PC-3 (cell line): ENCODE measurements at regions not wholly inside any gene's neighbourhood (a gene's known extent, or its start where the extent isn't known, plus 50 kb on each side); places are given as distances from the start of the nearest gene placed in this dataset.

Experiments
- ATAC-seq: fragments of 200-7000 bp; cut with Tn5 transposase; 2 replicates; pipeline ENCODE4 v1.9.1; 2020; ENCODE audit warnings: mild to moderate bottlenecking, moderate library complexity
- BruUV-seq: library from RNA; stranded (reverse); fragments of 400-500 nt; replicated peaks from 2 replicates; lab custom pipeline; 2021; lab: Mats Ljungman, UMichigan
- CTCF ChIA-PET: fragments of 300-600 bp; sonication (Branson Sonifier 250); formaldehyde crosslinking; loops from one replicate; lab custom pipeline; 2022; ENCODE audit warnings: antibody characterized with exemption; lab: Charles Lee
- POLR2A ChIA-PET: fragments of 300-600 bp; sonication (Branson Sonifier 250); formaldehyde crosslinking; loops from one replicate; lab custom pipeline; 2022; ENCODE audit warnings: antibody characterized with exemption; ENCODE audit not compliant: unreplicated experiment; lab: Charles Lee
- DNase-seq: peaks from one replicate; pipeline ENCODE4 v3.0.0-alpha.2; 2015
- H2AFZ ChIP-seq: fragments of 300-600 bp; sonication (generic); 2 replicates; pipeline ENCODE4 v1.6.0; 2016; ENCODE audit warnings: antibody characterized with exemption, low read length
- H3F3A ChIP-seq: fragments of 300-600 bp; sonication (generic); one replicate; pipeline ENCODE4 v1.6.0; 2017; ENCODE audit warnings: antibody characterized with exemption, low read length, control low read depth, mild to moderate bottlenecking; ENCODE audit not compliant: unreplicated experiment
- H3K27ac ChIP-seq: fragments of 300-600 bp; sonication (generic); 2 replicates; pipeline ENCODE4 v1.5.1; 2016; ENCODE audit warnings: mild to moderate bottlenecking, low read length
- H3K27me3 ChIP-seq: fragments of 300-600 bp; sonication (generic); 2 replicates; pipeline ENCODE4 v1.6.1; 2016; ENCODE audit warnings: low read length, mixed read lengths
- H3K36me3 ChIP-seq: fragments of 300-600 bp; sonication (generic); 2 replicates; pipeline ENCODE4 v1.6.1; 2016; ENCODE audit warnings: low read depth, mixed run types, low read length, mixed read lengths
- H3K4me1 ChIP-seq: fragments of 300-600 bp; sonication (generic); 2 replicates; pipeline ENCODE4 v1.5.1; 2016; ENCODE audit warnings: low read length; ENCODE audit not compliant: insufficient read depth
- H3K4me2 ChIP-seq: fragments of 300-600 bp; sonication (generic); 2 replicates; pipeline ENCODE4 v1.6.0; 2016; ENCODE audit warnings: low read length
- H3K4me3 ChIP-seq: fragments of 300-600 bp; sonication (generic); 2 replicates; pipeline ENCODE4 v1.5.1; 2016; ENCODE audit warnings: mild to moderate bottlenecking, low read length, mixed read lengths
- H3K79me2 ChIP-seq: fragments of 300-600 bp; sonication (generic); 2 replicates; pipeline ENCODE4 v1.6.1; 2017; ENCODE audit warnings: low read length, mixed read lengths
- H3K9ac ChIP-seq: fragments of 300-600 bp; sonication (generic); 2 replicates; pipeline ENCODE4 v1.6.0; 2016; ENCODE audit warnings: mild to moderate bottlenecking, low read length
- H3K9me2 ChIP-seq: fragments of 300-600 bp; sonication (generic); replicated peaks from 2 replicates; pipeline ENCODE4 v1.6.1; 2016; ENCODE audit warnings: mixed run types, low read length, mixed read lengths
- H3K9me3 ChIP-seq: fragments of 300-600 bp; sonication (generic); 2 replicates; pipeline ENCODE4 v1.6.1; 2016; ENCODE audit warnings: low read length, mixed read lengths
- H4K20me1 ChIP-seq: fragments of 300-600 bp; sonication (generic); 2 replicates; pipeline ENCODE4 v1.6.1; 2016; ENCODE audit warnings: low read length, mixed read lengths
- EZH2 ChIP-seq: fragments of 300-600 bp; sonication (generic); IDR thresholded peaks from one replicate; pipeline ENCODE4 v1.6.1; 2017; ENCODE audit warnings: antibody characterized with exemption, mild to moderate bottlenecking, low read length; ENCODE audit not compliant: unreplicated experiment
- EZH2phosphoT487 ChIP-seq: fragments of 300-600 bp; sonication (generic); IDR thresholded peaks from 2 replicates; pipeline ENCODE4 v1.6.1; 2018; ENCODE audit warnings: mild to moderate bottlenecking, antibody characterized with exemption, low read length, borderline replicate concordance
- intact Hi-C: fragments of 100-400 bp; cut with micrococcal nuclease; formaldehyde crosslinking; loops from 2 replicates; pipeline ENCODE4 v1.9.0; 2023
- TF ChIP-seq, protein P1 (sequence below): fragments of 300-600 bp; sonication (generic); conservative IDR thresholded peaks from 2 replicates; pipeline ENCODE4 v1.5.1; 2017; ENCODE audit warnings: antibody characterized with exemption, low read depth, mild to moderate bottlenecking, low read length

DNA sequence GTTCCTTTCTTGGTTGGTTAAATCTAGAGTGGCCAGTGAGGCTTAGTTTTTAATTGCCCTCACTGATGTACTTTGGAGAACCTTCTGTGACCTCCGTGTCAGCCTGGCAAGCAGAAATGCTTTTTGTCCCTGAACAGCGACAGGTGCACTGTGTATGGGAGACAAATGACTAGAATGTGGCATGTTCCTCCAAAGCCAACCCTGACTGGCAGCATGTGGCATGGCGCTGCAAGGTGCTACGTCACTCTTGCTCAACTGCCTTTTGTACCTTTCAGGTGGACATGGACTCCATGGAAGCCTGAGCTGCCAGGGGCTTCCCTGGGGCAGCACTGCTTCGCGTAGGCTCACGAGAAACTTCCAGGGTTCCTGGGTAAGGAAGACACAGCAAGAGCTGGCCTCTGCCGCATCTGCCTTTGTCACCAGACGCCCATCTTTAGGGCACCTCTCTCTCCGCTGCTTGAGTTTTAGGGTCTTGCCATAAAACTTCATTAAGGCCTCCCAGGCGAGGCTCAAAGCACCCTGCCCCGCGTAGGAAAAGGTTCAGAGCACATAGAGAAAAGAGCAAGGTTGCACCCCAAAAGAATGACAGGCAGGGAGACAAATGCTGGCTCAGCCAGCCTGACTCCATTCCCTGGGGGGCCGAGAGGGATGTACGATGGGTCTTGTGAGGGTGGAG lies 167.1 kb upstream of the SOX1 start:
- TF ChIP-seq EZH2phosphoT487: no peak
- TF ChIP-seq EZH2: no peak
- TF ChIP-seq, protein P1, sequence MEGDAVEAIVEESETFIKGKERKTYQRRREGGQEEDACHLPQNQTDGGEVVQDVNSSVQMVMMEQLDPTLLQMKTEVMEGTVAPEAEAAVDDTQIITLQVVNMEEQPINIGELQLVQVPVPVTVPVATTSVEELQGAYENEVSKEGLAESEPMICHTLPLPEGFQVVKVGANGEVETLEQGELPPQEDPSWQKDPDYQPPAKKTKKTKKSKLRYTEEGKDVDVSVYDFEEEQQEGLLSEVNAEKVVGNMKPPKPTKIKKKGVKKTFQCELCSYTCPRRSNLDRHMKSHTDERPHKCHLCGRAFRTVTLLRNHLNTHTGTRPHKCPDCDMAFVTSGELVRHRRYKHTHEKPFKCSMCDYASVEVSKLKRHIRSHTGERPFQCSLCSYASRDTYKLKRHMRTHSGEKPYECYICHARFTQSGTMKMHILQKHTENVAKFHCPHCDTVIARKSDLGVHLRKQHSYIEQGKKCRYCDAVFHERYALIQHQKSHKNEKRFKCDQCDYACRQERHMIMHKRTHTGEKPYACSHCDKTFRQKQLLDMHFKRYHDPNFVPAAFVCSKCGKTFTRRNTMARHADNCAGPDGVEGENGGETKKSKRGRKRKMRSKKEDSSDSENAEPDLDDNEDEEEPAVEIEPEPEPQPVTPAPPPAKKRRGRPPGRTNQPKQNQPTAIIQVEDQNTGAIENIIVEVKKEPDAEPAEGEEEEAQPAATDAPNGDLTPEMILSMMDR: no peak
- ATAC-seq (no peak), DNase-seq (no peak)
- Histone ChIP-seq H3K4me2 (no peak overlapping the region), H3K9me3 (no peaks in the 10 kb centered on the region), H3K27ac (no peak overlapping the region), H3K27me3 (peaks cover 27% of the 10 kb centered on the region), H3K79me2 (no peaks in the 10 kb centered on the region), H3K4me1 (no peaks in the 10 kb centered on the region), H4K20me1 (no peaks in the 10 kb centered on the region), H3K9ac (no peak overlapping the region), H3K9me2 (no peaks in the 10 kb centered on the region), H3F3A (no peaks in the 10 kb centered on the region), H3K4me3 (no peak overlapping the region), H2AFZ (no peak overlapping the region), H3K36me3 (no peaks in the 10 kb centered on the region)
- intact Hi-C loops: no loop called here
- POLR2A ChIA-PET: no interaction called here
- BruUV-seq: no TSS peak
- CTCF ChIA-PET: no interaction called here

DNA sequence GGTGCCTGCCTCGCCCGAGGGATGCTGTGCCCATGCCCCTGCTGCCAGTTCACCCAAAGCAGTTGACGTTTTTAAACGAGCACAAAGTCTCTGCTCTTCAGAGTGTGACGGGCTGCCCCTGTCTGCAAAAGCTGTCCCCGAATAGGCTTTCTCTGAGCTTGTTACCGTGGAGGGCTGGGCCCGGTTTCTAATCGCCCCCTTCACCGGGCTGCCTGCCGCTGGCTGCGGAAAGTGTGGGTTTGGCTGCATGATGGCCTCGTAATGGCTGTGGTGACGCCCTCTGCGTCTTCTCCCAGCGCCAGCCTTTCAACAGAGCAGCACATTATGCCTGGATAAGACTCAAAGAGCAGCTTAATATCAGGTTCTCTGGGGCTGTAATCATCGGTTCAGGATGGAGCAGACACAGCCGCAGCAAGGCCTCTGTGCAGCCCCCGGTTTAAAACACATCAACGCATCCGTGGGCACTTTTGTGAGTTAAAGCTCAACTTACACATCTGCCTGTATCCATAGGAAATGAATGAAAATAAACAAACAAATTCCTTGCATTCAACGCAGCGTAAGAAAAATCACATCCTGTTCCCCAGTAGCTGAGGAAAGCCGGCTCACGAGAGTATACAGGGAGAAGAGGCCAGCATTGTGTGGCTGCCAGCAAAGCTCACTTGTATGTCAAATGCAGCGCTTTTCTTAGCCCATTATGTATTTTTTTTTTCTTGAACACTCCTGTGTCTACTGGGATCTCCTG lies 166.4 kb upstream of the SOX1 start:
- no peak for DNase-seq
- Histone ChIP-seq H3K27ac (no peak overlapping the region), H3K27me3 (peaks cover 27% of the 10 kb centered on the region), H3K79me2 (no peaks in the 10 kb centered on the region), H3F3A (no peaks in the 10 kb centered on the region), H3K4me1 (no peaks in the 10 kb centered on the region), H3K9ac (no peak overlapping the region), H3K9me2 (no peaks in the 10 kb centered on the region), H2AFZ (no peak overlapping the region), H3K9me3 (no peaks in the 10 kb centered on the region), H3K36me3 (no peaks in the 10 kb centered on the region), H3K4me3 (no peak overlapping the region), H4K20me1 (no peaks in the 10 kb centered on the region), H3K4me2 (no peak overlapping the region)
- intact Hi-C loops: no loop called here
- BruUV-seq: no TSS peak
- ChIA-PET CTCF (no interaction called here), POLR2A (no interaction called here)
- TF ChIP-seq, protein P1: no peak
- no peak for TF ChIP-seq EZH2phosphoT487
- no peak for TF ChIP-seq EZH2
- no peak for ATAC-seq
